IPS DF 4.7 (cell line): ENCODE measurements at regions not wholly inside any gene's neighbourhood (a gene's known extent, or its start where the extent isn't known, plus 50 kb on each side); places are given as distances from the start of the nearest gene placed in this dataset.

Source experiments
- DNase-seq: peaks from one replicate; pipeline ENCODE4 v3.0.0-alpha.2; 2013; ENCODE audit warnings: low spot score; ENCODE audit errors: extremely low read depth

- DNase-seq, result no peak
Measured at GRCh38 chr9:109912082-109912582, 132.1 kb downstream of the PALM2AKAP2 start.

DNA sequence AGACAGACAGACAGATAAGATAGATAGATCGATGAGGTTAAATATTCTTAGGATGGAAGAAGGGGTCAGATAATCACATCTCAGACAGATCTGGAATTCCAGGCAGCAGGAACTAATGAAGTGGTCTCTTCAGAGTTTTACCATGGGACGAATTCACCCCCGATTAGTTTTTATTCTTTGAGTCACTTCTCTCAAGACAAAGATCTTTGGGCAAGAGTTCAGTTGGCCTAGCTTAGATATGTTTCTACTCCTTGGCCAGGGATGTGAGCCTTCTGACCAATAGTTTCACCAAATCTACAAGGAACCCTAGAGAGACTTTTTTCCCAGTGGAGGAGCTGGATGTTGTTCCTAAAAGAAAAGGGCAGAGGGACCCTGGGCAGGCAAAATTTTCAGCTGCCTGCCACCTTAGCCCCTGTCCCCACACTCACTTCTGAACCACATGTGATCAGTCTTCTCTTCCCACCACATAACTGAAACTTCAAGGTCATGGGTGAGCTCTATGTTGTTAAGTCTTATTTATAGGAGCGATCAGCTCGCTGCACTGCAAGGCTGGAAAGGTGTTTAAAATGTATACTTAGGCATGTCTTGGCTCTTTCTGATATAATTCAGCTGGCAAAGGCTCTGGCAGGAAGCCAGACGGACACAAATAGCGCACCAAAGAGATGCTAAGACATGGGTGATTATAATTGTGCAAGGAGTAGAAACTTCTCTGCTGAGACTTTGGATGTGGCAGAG is 132.9 kb downstream of the PALM2AKAP2 start:
- DNase-seq, result no peak

DNA sequence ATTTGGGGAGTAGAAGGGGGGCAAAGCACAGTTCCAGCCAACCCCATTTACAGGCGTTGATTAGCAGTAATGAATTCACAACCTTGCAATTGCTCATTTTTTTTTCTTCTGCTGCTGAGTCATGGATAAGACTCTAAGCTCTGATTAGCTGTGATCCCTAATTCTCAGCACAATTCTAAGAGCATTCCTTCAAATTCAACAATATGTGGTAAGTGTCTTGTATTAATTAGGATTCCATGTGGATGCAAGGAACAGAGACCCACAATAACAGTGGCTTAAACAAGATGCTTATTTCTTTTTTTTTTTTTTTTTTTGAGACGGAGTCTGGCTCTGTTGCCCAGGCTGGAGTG is 133.4 kb downstream of the PALM2AKAP2 start:
- DNase-seq, result no peak

GRCh38 chr9:109914280-109915027 is 134.5 kb downstream of the PALM2AKAP2 start:
- no peak for DNase-seq

- DNase-seq, result no peak
Measured at GRCh38 chr9:109916316-109916715, 136.3 kb downstream of the PALM2AKAP2 start.

DNA sequence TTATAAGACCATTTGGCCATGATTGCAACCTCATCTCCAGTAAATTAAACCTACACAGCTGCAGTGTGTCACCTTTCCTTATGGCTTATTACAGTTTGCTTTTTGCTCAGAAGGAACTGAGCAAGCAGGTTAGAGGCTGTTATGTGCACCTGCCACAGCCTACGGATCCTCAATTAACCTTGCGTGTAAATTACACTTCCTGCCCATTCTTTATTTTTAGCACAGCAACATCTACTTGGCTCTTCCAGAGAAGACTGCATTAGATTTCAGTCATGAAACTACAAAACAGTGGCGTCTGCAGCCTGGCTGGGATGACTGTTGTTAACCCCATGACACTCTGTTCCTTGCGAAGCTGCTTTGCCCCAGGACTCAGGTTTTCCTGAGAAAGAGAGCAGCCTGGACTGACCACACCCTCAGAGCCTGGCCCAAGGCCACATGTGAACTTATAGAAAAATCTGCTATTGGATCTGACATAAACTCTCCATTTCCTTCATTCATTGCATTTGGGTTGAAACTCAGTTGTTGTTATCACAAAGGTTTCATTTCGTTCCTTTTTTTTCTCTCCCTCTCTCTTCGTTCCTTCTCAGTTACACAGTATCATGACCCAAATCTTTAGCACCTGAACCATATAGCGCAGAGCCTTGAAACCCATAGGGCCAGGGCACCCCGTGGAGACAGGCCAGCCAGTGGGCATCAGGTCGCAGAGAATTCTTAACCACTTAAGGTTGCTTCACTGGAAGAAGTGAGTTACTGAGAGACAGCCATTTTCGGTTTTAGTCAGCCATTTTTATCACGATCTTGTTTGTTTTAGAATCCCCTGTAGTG is 138.6 kb downstream of the PALM2AKAP2 start:
- DNase-seq, result no peak

DNA sequence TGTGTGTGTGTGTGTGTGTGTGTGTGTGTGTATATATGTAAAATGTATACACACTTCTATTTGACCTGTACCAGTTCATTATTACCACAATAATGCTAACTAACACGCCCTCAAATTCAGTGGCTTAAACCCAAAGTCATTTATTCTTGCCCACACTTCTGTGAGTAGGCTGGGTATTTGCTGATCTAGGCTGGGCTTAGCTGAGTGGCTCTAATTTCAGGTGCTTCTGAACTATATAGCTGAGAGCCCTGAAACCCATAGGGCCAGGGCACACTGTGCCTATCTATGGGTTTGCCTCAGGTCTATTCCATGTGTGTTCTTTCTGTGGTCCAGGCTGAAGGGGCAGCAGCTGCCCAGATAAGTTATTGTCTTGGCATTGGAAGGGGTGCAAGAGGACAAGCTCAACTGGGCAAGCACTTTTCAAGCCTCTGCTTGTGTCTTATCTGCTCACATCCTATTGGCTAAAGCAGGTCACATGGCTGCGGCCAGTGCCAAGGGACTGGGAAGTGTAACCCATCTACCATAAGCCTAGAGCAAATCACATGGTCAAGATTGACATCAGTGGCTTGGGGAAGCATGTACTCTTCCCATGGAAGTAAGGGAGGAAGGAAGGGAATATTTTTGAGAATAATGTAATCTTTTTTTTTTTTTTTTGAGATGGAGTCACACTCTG is 139.9 kb downstream of the PALM2AKAP2 start:
- DNase-seq, result no peak

DNA sequence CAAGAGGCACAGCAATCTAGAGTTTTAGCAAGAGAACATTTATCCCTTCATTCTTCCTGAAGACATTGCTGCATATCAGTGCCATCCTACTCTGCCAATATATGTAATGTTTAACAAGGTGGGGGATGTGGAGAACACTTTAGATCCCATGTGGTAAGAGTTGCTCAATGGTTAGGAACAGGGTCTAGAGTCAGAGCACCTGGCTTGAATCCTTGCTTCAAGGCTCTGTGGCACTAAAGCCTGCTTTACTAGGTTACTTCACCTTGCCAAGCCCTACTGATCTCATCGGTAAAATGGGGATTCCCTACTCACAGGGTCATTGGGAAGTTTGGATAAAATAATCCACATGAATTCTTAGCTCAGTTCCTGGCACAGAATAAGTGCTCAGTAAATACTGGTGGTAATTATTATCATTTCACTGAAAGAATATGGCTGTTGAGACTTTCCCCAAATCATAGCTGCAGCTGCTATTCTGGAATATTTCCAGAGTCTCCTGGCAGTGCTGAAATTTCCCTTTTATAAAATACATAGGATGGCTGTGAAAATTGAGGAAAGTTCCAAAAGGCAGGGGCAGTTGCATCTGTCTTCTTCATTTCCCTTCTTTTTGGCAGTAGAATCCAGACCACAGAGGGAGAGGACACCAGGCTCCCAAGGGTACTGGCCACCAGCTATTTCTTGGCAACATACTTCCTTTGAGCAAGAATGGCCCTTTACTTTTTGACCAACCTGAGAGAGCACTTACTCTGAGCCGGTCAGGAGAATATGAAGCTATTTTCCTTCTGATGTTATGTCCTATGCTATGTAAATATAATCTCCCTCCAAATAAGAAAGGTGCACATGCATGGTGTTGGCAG is 142.8 kb downstream of the PALM2AKAP2 start:
- no peak for DNase-seq

- no peak for DNase-seq
Measured at GRCh38 chr9:109923471-109923760, 143.4 kb downstream of the PALM2AKAP2 start.

GRCh38 chr9:109923806-109924205 is 143.8 kb downstream of the PALM2AKAP2 start:
- no peak for DNase-seq

- DNase-seq, result no peak
Measured at GRCh38 chr9:109925799-109926198, 145.8 kb downstream of the PALM2AKAP2 start.

DNA sequence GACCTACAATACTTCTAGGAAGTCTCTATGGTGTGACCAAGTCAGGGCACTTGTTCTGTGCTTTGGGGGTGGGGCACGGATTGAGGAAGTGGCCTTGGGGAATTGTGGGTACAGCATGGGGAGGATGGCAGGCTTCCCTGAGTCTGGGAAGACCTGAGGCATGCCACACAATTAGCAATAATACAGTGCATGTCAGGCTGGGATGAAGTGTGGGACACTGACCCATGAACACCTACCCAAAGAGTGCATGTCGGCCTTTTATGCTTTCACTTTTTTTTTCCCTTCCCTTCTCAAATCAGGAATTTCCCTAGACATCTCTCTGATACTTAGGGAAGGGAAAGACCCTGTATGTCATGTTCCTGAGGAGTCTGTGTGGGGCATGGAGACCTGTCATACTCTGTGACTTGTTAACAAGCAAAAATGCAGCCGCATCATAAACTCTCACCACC is 146.4 kb downstream of the PALM2AKAP2 start:
- no peak for DNase-seq

DNA sequence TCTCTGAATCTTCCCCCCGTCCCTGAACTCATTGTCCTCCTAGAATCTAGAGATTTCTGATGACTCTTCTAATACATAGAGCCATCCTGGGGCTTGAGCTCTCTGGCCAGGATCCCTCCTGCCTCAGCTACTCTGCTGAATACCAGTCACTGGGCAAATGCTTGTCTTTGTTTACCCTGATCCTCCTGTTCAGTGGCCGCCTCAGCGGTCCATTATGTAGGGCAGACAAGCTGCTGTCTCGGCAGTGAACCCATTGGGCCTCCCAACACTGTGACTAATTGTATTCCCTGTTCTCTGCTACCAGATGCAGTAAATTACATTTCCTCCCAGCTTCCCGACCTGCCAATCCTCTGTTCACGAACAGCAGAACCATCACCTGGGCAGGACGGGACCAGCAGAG is 151.6 kb downstream of the PALM2AKAP2 start:
- DNase-seq, result no peak

- DNase-seq, result no peak
Measured at GRCh38 chr9:109934136-109934856, 154.3 kb downstream of the PALM2AKAP2 start.

- DNase-seq, result no peak
Measured at GRCh38 chr9:109934857-109935215, 154.8 kb downstream of the PALM2AKAP2 start.

GRCh38 chr9:109935406-109936087 is 155.5 kb downstream of the PALM2AKAP2 start:
- no peak for DNase-seq

DNA sequence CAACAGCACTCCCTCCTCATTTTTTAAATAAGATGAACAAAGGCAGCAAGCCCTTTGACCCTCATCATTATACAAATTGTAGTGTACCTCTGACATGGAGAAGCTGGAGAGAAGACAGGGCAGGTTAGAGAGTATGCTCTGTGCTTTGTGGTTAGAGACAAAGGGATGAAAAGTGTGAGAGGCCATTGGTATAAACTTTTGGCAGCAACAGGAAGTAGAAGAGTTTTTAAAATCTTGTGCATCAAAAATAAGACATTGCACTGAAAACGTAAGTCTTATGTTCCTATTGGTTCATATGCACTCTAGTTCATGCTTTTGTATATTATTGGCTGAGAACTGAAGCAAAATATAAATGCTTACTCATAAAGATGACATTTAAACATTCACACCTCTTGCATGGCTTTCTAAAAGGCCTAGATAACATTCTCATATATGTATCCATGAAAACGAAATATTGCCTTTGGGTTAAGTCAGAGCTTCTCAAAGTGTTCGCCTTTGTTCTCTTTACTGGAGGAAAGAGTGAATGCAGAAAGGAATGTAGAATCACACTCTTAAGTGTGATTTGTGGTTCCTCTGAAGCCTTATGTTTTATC is 158.0 kb downstream of the PALM2AKAP2 start:
- no peak for DNase-seq

DNA sequence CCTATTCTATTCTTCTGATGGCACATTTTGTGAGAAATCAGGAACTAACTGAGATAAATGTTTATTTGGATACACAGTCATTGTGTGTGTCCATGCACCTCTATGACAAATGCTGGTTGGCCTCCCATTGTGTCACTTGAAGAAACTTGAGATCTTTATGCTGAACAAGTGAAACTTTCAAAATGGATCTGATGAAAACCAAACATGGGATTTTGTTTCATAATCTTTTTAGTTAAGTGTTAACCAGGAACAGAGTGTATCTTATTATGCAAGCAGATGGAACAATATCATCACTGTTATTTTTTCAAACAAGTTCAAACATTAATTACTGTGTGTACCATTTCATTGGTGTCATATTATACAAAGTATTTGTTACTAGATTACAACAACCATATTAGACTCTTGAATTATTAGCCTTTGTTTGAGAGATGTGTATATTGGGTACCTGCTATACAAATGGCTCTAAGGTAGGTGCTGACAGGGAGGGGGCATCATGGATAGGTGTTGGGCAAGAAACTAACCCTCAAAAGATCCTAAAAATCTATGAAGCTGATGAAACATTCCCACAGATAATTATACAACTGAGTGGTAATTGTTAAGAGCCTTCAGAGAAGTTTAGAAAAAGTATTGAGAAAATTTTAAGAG is 159.8 kb downstream of the PALM2AKAP2 start:
- DNase-seq, result no peak

GRCh38 chr9:109940561-109940960 is 160.6 kb downstream of the PALM2AKAP2 start:
- no peak for DNase-seq
